Activated T-helper 1 cell treated with anti-CD3 and anti-CD28 coated beads, Interleukin-12 subunit alpha, Interleukin-12 subunit beta, Interleukin-2, Interleukin-4 antibody, amounts not matched to agents 30 ng/mL and 10 ng/mL and 1 ng/mL, durations not matched to agents 14 hours and 24 hours and 36 hours (primary cell): ENCODE measurements at regions not wholly inside any gene's neighbourhood (a gene's known extent, or its start where the extent isn't known, plus 50 kb on each side); places are given as distances from the start of the nearest gene placed in this dataset.

Experiments
- DNase-seq: peaks from one replicate; pipeline ENCODE4 v3.0.0; 2021; ENCODE audit warnings: low spot score
- H3K27ac Mint-ChIP-seq: one replicate; pipeline ENCODE4 v1.8.0; 2021; ENCODE audit warnings: mild to moderate bottlenecking, mixed read lengths
- H3K27me3 Mint-ChIP-seq: one replicate; pipeline ENCODE4 v1.8.0; 2022; ENCODE audit warnings: mild to moderate bottlenecking, moderate library complexity, mixed read lengths; ENCODE audit not compliant: insufficient read depth
- H3K36me3 Mint-ChIP-seq: one replicate; pipeline ENCODE4 v1.8.0; 2021; ENCODE audit warnings: low read depth, mixed read lengths
- H3K4me1 Mint-ChIP-seq: one replicate; pipeline ENCODE4 v1.8.0; 2021; ENCODE audit warnings: low read depth, mixed read lengths
- H3K4me3 Mint-ChIP-seq: one replicate; pipeline ENCODE4 v1.8.0; 2021; ENCODE audit warnings: mild to moderate bottlenecking, moderate library complexity, mixed read lengths
- H3K9me3 Mint-ChIP-seq: one replicate; pipeline ENCODE4 v1.8.0; 2021; ENCODE audit warnings: mixed read lengths
- intact Hi-C: fragments of 100-400 bp; cut with micrococcal nuclease; formaldehyde crosslinking; loops from one replicate; pipeline ENCODE4 v1.15.1; 2024

- H3K9me3 Mint-ChIP-seq = peaks cover 10% of the 10 kb centered on the region
- DNase-seq = no peak
- peaks cover 68% of the 10 kb centered on the region for H3K4me1 Mint-ChIP-seq
- peak overlapping the region; percentile 18 for H3K27ac Mint-ChIP-seq
- intact Hi-C loops = loop anchor here (2.0 to 10.0 kb wide), 3 partner anchors 65 to 1943 kb away; partner anchors contain the start of gene KRTAP21-3
- H3K27me3 Mint-ChIP-seq = no peaks in the 10 kb centered on the region
- H3K36me3 Mint-ChIP-seq = peaks cover 33% of the 10 kb centered on the region
- H3K4me3 Mint-ChIP-seq = no peak overlapping the region
These were observed 220.7 kb downstream of the LTN1 start for GRCh38 chr21:28771790-28772501.

- Mint-ChIP-seq H3K27ac (peak overlapping the region; percentile 2), H3K4me3 (no peak overlapping the region), H3K27me3 (no peaks in the 10 kb centered on the region), H3K36me3 (peaks cover 36% of the 10 kb centered on the region), H3K4me1 (peaks cover 59% of the 10 kb centered on the region), H3K9me3 (peaks cover 18% of the 10 kb centered on the region)
- no peak for DNase-seq
- intact Hi-C loops = loop anchor here (10.0 kb wide), 2 partner anchors 174 to 1944 kb away; partner anchors contain the start of gene KRTAP21-3
These were observed 221.6 kb downstream of the LTN1 start for GRCh38 chr21:28770867-28771661.

DNA sequence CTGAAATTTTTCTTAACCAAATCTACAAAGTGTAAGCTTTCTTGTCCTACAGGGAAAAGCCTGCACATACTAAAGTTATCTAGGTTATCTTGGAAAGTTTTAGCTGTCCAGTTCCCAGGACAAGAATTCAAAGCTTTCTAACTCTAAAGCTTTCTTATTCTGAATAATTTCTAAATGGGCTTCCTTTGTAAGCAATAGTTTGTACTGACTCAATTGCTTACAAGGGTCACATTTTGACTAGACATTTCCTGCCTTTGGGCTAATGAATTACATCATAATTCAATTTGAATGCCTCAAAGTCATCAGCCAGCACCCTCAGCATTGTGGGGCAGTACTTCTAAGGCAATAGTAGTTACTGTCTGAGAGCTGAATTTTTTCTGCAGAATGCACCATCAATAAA is 223.0 kb downstream of the LTN1 start:
- intact Hi-C loops = loop anchor here (10.0 kb wide), 2 partner anchors 175 to 1945 kb away; partner anchors contain the start of gene KRTAP21-3
- Mint-ChIP-seq H3K4me3 (no peak overlapping the region), H3K27ac (peak overlapping the region; percentile 48), H3K27me3 (no peaks in the 10 kb centered on the region), H3K4me1 (peaks cover 48% of the 10 kb centered on the region), H3K36me3 (peaks cover 37% of the 10 kb centered on the region), H3K9me3 (peaks cover 23% of the 10 kb centered on the region)
- no peak for DNase-seq

DNA sequence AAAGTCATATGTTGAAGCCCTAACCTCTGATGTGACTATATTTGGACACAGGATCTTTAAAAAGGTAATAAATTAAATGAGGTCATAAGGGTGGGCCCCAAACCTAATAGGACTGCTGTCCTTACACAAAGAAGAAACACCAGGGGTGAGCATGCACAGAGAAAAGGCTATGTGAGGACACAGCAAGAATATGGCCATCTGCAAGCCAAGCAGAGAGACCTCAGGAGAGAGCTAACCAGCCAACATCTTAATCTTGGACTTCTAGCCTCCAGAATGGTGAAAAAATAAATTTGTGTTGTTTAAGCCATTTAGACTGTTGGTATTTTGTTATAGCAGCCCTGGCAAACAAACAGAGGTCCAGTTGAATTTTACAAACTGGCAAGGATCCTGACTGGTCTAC is 223.9 kb downstream of the LTN1 start:
- peaks cover 42% of the 10 kb centered on the region for H3K36me3 Mint-ChIP-seq
- H3K27ac Mint-ChIP-seq = no peak overlapping the region
- H3K4me3 Mint-ChIP-seq = no peak overlapping the region
- intact Hi-C loops = no loop called here
- H3K4me1 Mint-ChIP-seq = peaks cover 48% of the 10 kb centered on the region
- no peaks in the 10 kb centered on the region for H3K27me3 Mint-ChIP-seq
- peaks cover 23% of the 10 kb centered on the region for H3K9me3 Mint-ChIP-seq
- DNase-seq = no peak

- no peak for DNase-seq
- peaks cover 48% of the 10 kb centered on the region for H3K4me1 Mint-ChIP-seq
- peaks cover 42% of the 10 kb centered on the region for H3K36me3 Mint-ChIP-seq
- H3K9me3 Mint-ChIP-seq = peaks cover 23% of the 10 kb centered on the region
- no peaks in the 10 kb centered on the region for H3K27me3 Mint-ChIP-seq
- no peak overlapping the region for H3K4me3 Mint-ChIP-seq
- intact Hi-C loops = loop anchor here (1.0 kb wide), 1 partner anchor 8 kb away; no protein-coding TSS in a partner anchor
- H3K27ac Mint-ChIP-seq = no peak overlapping the region
These were observed 225.2 kb downstream of the LTN1 start for GRCh38 chr21:28767523-28767922.

GRCh38 chr21:28763809-28764418 is 228.8 kb downstream of the LTN1 start:
- Mint-ChIP-seq H3K9me3 (peaks cover 28% of the 10 kb centered on the region), H3K36me3 (peaks cover 40% of the 10 kb centered on the region), H3K4me3 (no peak overlapping the region), H3K27ac (no peak overlapping the region), H3K27me3 (no peaks in the 10 kb centered on the region), H3K4me1 (peaks cover 19% of the 10 kb centered on the region)
- intact Hi-C loops = no loop called here
- no peak for DNase-seq

- DNase-seq = no peak
- Mint-ChIP-seq H3K4me1 (peaks cover 3% of the 10 kb centered on the region), H3K27me3 (no peaks in the 10 kb centered on the region), H3K36me3 (peaks cover 38% of the 10 kb centered on the region), H3K9me3 (peaks cover 22% of the 10 kb centered on the region), H3K27ac (no peak overlapping the region), H3K4me3 (no peak overlapping the region)
- intact Hi-C loops = no loop called here
These were observed 230.3 kb downstream of the LTN1 start for GRCh38 chr21:28762357-28762735.

GRCh38 chr21:28761674-28762356 is 230.9 kb downstream of the LTN1 start:
- no peaks in the 10 kb centered on the region for H3K27me3 Mint-ChIP-seq
- H3K4me3 Mint-ChIP-seq = no peak overlapping the region
- H3K27ac Mint-ChIP-seq = no peak overlapping the region
- intact Hi-C loops = no loop called here
- DNase-seq = no peak
- no peaks in the 10 kb centered on the region for H3K4me1 Mint-ChIP-seq
- H3K36me3 Mint-ChIP-seq = peaks cover 33% of the 10 kb centered on the region
- H3K9me3 Mint-ChIP-seq = peaks cover 17% of the 10 kb centered on the region

- DNase-seq = no peak
- H3K4me1 Mint-ChIP-seq = no peaks in the 10 kb centered on the region
- H3K27ac Mint-ChIP-seq = no peak overlapping the region
- H3K9me3 Mint-ChIP-seq = peaks cover 4% of the 10 kb centered on the region
- intact Hi-C loops = no loop called here
- no peak overlapping the region for H3K4me3 Mint-ChIP-seq
- H3K36me3 Mint-ChIP-seq = peaks cover 20% of the 10 kb centered on the region
- no peaks in the 10 kb centered on the region for H3K27me3 Mint-ChIP-seq
These were observed 233.8 kb downstream of the LTN1 start for GRCh38 chr21:28758883-28759242.

GRCh38 chr21:28758042-28758882 is 234.4 kb downstream of the LTN1 start:
- DNase-seq = no peak
- H3K4me3 Mint-ChIP-seq = no peak overlapping the region
- intact Hi-C loops = no loop called here
- peaks cover 20% of the 10 kb centered on the region for H3K36me3 Mint-ChIP-seq
- H3K4me1 Mint-ChIP-seq = no peaks in the 10 kb centered on the region
- no peak overlapping the region for H3K27ac Mint-ChIP-seq
- no peaks in the 10 kb centered on the region for H3K27me3 Mint-ChIP-seq
- peaks cover 4% of the 10 kb centered on the region for H3K9me3 Mint-ChIP-seq

DNA sequence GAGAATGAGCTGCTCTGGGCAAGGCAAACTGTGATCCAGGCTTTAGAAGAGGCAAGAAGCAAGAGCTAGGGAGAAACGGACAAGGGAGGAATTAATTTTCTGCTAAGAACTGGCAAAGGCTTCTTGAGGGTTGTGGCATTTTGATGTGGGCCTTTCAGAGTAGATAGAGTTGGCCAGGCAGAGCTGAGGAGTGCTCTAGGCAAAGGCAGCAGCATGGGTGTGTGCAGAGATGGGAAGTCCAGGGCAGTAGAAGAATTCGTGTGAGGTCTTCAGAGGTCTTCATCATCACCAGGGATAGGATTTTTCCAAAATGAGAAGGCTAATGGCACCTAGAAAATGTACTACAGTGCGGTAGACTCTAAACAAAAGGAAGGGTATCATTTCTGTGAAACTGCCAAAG is 237.8 kb downstream of the LTN1 start:
- Mint-ChIP-seq H3K9me3 (peaks cover 3% of the 10 kb centered on the region), H3K4me3 (no peak overlapping the region), H3K27ac (no peak overlapping the region), H3K27me3 (no peaks in the 10 kb centered on the region), H3K4me1 (no peaks in the 10 kb centered on the region), H3K36me3 (peaks cover 23% of the 10 kb centered on the region)
- intact Hi-C loops = no loop called here
- DNase-seq = no peak

DNA sequence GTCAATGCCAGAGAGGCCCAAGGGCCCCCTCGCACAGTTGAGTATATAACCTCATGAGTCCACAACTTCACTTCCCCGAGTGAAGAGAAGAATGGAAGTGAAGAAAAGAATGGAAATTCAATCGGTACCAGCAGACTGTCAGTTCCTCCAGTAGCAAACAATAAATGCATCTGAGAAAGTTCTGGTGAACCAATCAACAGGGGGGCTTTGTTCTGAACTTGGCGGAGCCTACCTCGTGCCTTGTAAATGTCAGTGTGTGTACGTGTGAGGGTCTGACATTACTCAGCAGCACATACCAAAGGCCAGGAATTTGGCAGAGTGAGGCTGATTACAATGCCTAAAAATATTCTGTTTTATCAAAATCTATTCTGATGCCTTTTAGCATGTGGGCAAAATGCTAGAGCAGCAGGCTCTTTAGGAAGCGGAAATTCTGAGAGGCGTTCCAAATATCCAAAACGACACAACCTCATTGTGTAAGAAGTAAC is 238.5 kb downstream of the LTN1 start:
- H3K9me3 Mint-ChIP-seq = no peaks in the 10 kb centered on the region
- no peak overlapping the region for H3K4me3 Mint-ChIP-seq
- no peak for DNase-seq
- H3K4me1 Mint-ChIP-seq = no peaks in the 10 kb centered on the region
- H3K27me3 Mint-ChIP-seq = no peaks in the 10 kb centered on the region
- no peak overlapping the region for H3K27ac Mint-ChIP-seq
- H3K36me3 Mint-ChIP-seq = peaks cover 19% of the 10 kb centered on the region
- intact Hi-C loops = no loop called here
